ENCODE measurements at regions not wholly inside any gene's neighbourhood (a gene's known extent, or its start where the extent isn't known, plus 50 kb on each side); places are given as distances from the start of the nearest gene placed in this dataset.

- peaks cover 14% of the 10 kb centered on the region for H3K4me1 Mint-ChIP-seq
- H3K4me3 Mint-ChIP-seq: no peak overlapping the region
- TF ChIP-seq, protein P1, sequence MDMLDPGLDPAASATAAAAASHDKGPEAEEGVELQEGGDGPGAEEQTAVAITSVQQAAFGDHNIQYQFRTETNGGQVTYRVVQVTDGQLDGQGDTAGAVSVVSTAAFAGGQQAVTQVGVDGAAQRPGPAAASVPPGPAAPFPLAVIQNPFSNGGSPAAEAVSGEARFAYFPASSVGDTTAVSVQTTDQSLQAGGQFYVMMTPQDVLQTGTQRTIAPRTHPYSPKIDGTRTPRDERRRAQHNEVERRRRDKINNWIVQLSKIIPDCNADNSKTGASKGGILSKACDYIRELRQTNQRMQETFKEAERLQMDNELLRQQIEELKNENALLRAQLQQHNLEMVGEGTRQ (CRISPR knock-in tag; IDR thresholded peaks at IDR 0.05): no peak
- TF ChIP-seq ZBTB21 (CRISPR knock-in tag; IDR thresholded peaks at IDR 0.05; ENCODE audit: borderline replicate concordance): no peak
- TF ChIP-seq NR3C1 (CRISPR knock-in tag; conservative IDR thresholded peaks at IDR 0.05; ENCODE audit: low read depth): no peak
- no peak for TF ChIP-seq IRF2 (CRISPR knock-in tag; IDR thresholded peaks at IDR 0.05; ENCODE audit: borderline replicate concordance, low read depth)
- TF ChIP-seq KAT7 (CRISPR knock-in tag; IDR thresholded peaks at IDR 0.05; ENCODE audit: borderline replicate concordance): no peak
- TF ChIP-seq ZNF396 (CRISPR knock-in tag; IDR thresholded peaks at IDR 0.05; ENCODE audit: borderline replicate concordance): no peak
- TF ChIP-seq ZNF512 (CRISPR knock-in tag; IDR thresholded peaks at IDR 0.05; ENCODE audit: borderline replicate concordance): no peak
- TF ChIP-seq ZNF219 (CRISPR knock-in tag; IDR thresholded peaks at IDR 0.05; ENCODE audit: borderline replicate concordance): no peak
- TF ChIP-seq NFATC4 (CRISPR knock-in tag; IDR thresholded peaks at IDR 0.05): no peak
- TF ChIP-seq RELA (CRISPR knock-in tag; IDR thresholded peaks at IDR 0.05; ENCODE audit: borderline replicate concordance): no peak
- TF ChIP-seq, protein P2, sequence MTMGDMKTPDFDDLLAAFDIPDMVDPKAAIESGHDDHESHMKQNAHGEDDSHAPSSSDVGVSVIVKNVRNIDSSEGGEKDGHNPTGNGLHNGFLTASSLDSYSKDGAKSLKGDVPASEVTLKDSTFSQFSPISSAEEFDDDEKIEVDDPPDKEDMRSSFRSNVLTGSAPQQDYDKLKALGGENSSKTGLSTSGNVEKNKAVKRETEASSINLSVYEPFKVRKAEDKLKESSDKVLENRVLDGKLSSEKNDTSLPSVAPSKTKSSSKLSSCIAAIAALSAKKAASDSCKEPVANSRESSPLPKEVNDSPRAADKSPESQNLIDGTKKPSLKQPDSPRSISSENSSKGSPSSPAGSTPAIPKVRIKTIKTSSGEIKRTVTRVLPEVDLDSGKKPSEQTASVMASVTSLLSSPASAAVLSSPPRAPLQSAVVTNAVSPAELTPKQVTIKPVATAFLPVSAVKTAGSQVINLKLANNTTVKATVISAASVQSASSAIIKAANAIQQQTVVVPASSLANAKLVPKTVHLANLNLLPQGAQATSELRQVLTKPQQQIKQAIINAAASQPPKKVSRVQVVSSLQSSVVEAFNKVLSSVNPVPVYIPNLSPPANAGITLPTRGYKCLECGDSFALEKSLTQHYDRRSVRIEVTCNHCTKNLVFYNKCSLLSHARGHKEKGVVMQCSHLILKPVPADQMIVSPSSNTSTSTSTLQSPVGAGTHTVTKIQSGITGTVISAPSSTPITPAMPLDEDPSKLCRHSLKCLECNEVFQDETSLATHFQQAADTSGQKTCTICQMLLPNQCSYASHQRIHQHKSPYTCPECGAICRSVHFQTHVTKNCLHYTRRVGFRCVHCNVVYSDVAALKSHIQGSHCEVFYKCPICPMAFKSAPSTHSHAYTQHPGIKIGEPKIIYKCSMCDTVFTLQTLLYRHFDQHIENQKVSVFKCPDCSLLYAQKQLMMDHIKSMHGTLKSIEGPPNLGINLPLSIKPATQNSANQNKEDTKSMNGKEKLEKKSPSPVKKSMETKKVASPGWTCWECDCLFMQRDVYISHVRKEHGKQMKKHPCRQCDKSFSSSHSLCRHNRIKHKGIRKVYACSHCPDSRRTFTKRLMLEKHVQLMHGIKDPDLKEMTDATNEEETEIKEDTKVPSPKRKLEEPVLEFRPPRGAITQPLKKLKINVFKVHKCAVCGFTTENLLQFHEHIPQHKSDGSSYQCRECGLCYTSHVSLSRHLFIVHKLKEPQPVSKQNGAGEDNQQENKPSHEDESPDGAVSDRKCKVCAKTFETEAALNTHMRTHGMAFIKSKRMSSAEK (CRISPR knock-in tag; IDR thresholded peaks at IDR 0.05; ENCODE audit: borderline replicate concordance): no peak
- no peak for TF ChIP-seq CBFB (CRISPR knock-in tag; IDR thresholded peaks at IDR 0.05; ENCODE audit: low read depth)
- no peak for TF ChIP-seq TP53 (CRISPR knock-in tag; IDR thresholded peaks at IDR 0.05)
- no peak for TF ChIP-seq SMAD4 (CRISPR knock-in tag; IDR thresholded peaks at IDR 0.05)
- no peak for TF ChIP-seq TEAD4 (CRISPR knock-in tag; IDR thresholded peaks at IDR 0.05)
- TF ChIP-seq ZSCAN18 (CRISPR knock-in tag; IDR thresholded peaks at IDR 0.05): no peak
- TF ChIP-seq, protein P3, sequence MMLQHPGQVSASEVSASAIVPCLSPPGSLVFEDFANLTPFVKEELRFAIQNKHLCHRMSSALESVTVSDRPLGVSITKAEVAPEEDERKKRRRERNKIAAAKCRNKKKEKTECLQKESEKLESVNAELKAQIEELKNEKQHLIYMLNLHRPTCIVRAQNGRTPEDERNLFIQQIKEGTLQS (CRISPR knock-in tag; conservative IDR thresholded peaks at IDR 0.05): no peak
- TF ChIP-seq TCF7 (CRISPR knock-in tag; IDR thresholded peaks at IDR 0.05; ENCODE audit: low read depth): no peak
- peaks cover 16% of the 10 kb centered on the region for H3K9me3 Mint-ChIP-seq
- no peaks in the 10 kb centered on the region; the same call in 1 of the 2 replicates for H3K36me3 Mint-ChIP-seq
- POLR2A ChIA-PET: no interaction called here
- no peaks in the 10 kb centered on the region; the same call in 1 of the 2 replicates for H3K27me3 Mint-ChIP-seq (ENCODE audit: low read depth)
- H3K27ac Mint-ChIP-seq: no peak overlapping the region
- CTCF ChIA-PET: no interaction called here
- ATAC-seq (no peak), DNase-seq (ENCODE audit: low spot score) (no peak)
Observed at GRCh38 chr18:32582455-32582854, 111.8 kb upstream of the GAREM1 start.

GRCh38 chr18:32577561-32577960 lies 106.9 kb upstream of the GAREM1 start:
- H3K27me3 Mint-ChIP-seq (ENCODE audit: low read depth): no peaks in the 10 kb centered on the region; the same call in 1 of the 2 replicates
- H3K36me3 Mint-ChIP-seq: no peaks in the 10 kb centered on the region; the same call in 1 of the 2 replicates
- ChIA-PET CTCF (interaction anchor here (2.1 kb wide), 1 partner anchor 420 kb away, joined by 13 read pairs; no protein-coding TSS in a partner anchor), POLR2A (no interaction called here)
- H3K4me1 Mint-ChIP-seq: peaks cover 3% of the 10 kb centered on the region
- DNase-seq (ENCODE audit: low spot score) (no peak), ATAC-seq (no peak)
- H3K4me3 Mint-ChIP-seq: no peak overlapping the region
- H3K27ac Mint-ChIP-seq: no peak overlapping the region
- peaks cover 12% of the 10 kb centered on the region for H3K9me3 Mint-ChIP-seq
- no peak for TF ChIP-seq PREB (CRISPR knock-in tag; IDR thresholded peaks at IDR 0.05; ENCODE audit: borderline replicate concordance)
- TF ChIP-seq ZNF121 (CRISPR knock-in tag; IDR thresholded peaks at IDR 0.05): no peak
- TF ChIP-seq, protein P4, sequence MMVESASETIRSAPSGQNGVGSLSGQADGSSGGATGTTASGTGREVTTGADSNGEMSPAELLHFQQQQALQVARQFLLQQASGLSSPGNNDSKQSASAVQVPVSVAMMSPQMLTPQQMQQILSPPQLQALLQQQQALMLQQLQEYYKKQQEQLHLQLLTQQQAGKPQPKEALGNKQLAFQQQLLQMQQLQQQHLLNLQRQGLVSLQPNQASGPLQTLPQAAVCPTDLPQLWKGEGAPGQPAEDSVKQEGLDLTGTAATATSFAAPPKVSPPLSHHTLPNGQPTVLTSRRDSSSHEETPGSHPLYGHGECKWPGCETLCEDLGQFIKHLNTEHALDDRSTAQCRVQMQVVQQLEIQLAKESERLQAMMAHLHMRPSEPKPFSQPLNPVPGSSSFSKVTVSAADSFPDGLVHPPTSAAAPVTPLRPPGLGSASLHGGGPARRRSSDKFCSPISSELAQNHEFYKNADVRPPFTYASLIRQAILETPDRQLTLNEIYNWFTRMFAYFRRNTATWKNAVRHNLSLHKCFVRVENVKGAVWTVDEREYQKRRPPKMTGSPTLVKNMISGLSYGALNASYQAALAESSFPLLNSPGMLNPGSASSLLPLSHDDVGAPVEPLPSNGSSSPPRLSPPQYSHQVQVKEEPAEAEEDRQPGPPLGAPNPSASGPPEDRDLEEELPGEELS (CRISPR knock-in tag; IDR thresholded peaks at IDR 0.05): no peak
- TF ChIP-seq HMGA2 (CRISPR knock-in tag; IDR thresholded peaks at IDR 0.05): no peak
- TF ChIP-seq OVOL2 (CRISPR knock-in tag; IDR thresholded peaks at IDR 0.05; ENCODE audit: borderline replicate concordance): no peak
- TF ChIP-seq CREB1 (CRISPR knock-in tag; IDR thresholded peaks at IDR 0.05): no peak
- TF ChIP-seq ELF4 (CRISPR knock-in tag; IDR thresholded peaks at IDR 0.05; ENCODE audit: low read depth): no peak
- no peak for TF ChIP-seq ZNF423 (CRISPR knock-in tag; IDR thresholded peaks at IDR 0.05)

Measured in WTC11 (cell line).